ENCODE measurements at regions not wholly inside any gene's neighbourhood (a gene's known extent, or its start where the extent isn't known, plus 50 kb on each side); places are given as distances from the start of the nearest gene placed in this dataset.

GRCh38 chrX:9249051-9249846 lies 215.3 kb upstream of the FAM9B start:
- TF ChIP-seq POLR2A (IDR thresholded peaks at IDR 0.05) (no peak), POLR2AphosphoS5 (IDR thresholded peaks at IDR 0.05) (no peak)
